Adrenal gland (tissue), 9 donors: ENCODE measurements at regions not wholly inside any gene's neighbourhood (a gene's known extent, or its start where the extent isn't known, plus 50 kb on each side); places are given as distances from the start of the nearest gene placed in this dataset.

Experiments used
- DNase-seq, 7 donors: peaks; one replicate each; pipeline ENCODE4 v3.0.0-alpha.2; 2019 to 2020
- H3K27ac ChIP-seq, 5 donors: fragments of 200-600 bp; sonication (generic) in 4 of 5; 1 replicate in 3 of 5; 2 replicates in 2 of 5; pipeline versions ENCODE4 v1.5.1 to v1.8.0; 2016 to 2020; ENCODE audit warnings: mild to moderate bottlenecking in 1 of 5
- H3K27me3 ChIP-seq: fragments of 200-600 bp; 2 replicates; pipeline ENCODE4 v1.8.0; 2021
- H3K36me3 ChIP-seq, 2 donors: fragments of 200-600 bp; replicated peaks in 1 of 2; 1 replicate in 1 of 2; 2 replicates in 1 of 2; pipeline versions ENCODE4 v1.5.1 to v1.8.0; 2018 to 2022
- H3K4me1 ChIP-seq, 2 donors: fragments of 200-600 bp; replicated peaks in 1 of 2; 1 replicate in 1 of 2; 2 replicates in 1 of 2; pipeline versions ENCODE4 v1.5.1 to v1.8.0; 2018 to 2021
- H3K4me3 ChIP-seq, 4 donors: fragments of 200-600 bp; sonication (generic) in 3 of 4; one replicate each; pipeline ENCODE4 v1.5.1; 2016 to 2018
- H3K9me3 ChIP-seq, 3 donors: fragments of 200-600 bp; sonication (generic) in 1 of 3; replicated peaks in 1 of 3; 1 replicate in 2 of 3; 2 replicates in 1 of 3; pipeline versions ENCODE4 v1.5.1 to v1.8.0; 2016 to 2021
- CTCF ChIP-seq, 6 experiments: fragments of 450-650 bp in 4 of 6; fragments of 200-600 bp in 2 of 6; sonication (generic) in 1 of 6; IDR thresholded peaks; 1 replicate in 5 of 6; 2 replicates in 1 of 6; pipeline versions ENCODE4 v1.5.1 to v1.8.0; 2016 to 2021; ENCODE audit warnings: antibody characterized with exemption in 6 of 6, mild to moderate bottlenecking in 2 of 6, moderate library complexity in 1 of 6
- POLR2A ChIP-seq, 2 donors: fragments of 450-650 bp; IDR thresholded peaks; one replicate each; pipeline ENCODE4 v1.6.1; 2017; ENCODE audit warnings: antibody characterized with exemption in 2 of 2, mild to moderate bottlenecking in 2 of 2, moderate library complexity in 1 of 2
- WGBS, 4 donors: extraction: QIAGEN DNeasy Blood & Tissue Kit in 2 of 4; methylation state at CpG; one replicate each; pipeline versions ENCODE4 v1.1.5 to v1.1.7; 2013 to 2017; 5-methylcytosine and 5-hydroxymethylcytosine counted together
- intact Hi-C, 2 donors: fragments of 100-400 bp; cut with DNase I; formaldehyde crosslinking; loops; one replicate each; pipeline versions ENCODE4 v1.14.1 to v1.15.0; 2022 to 2023
- donor health status: healthy with polysubstance abuse.
- donor health status: Bipolar disorder and iron deficiency.
- donor health status: DM: yes; HTN: yes; CAD: no.
- donor health status: DM: no; HTN: no; CAD: no.
- donor health status: DM: no; HTN: no; CAD: no.

GRCh38 chr13:107999751-108000150 is 215.6 kb downstream of the LIG4 start:
- H3K4me3 ChIP-seq = no peak overlapping the region
- H3K4me1 ChIP-seq = no peaks in the 10 kb centered on the region
- no peaks in the 10 kb centered on the region for H3K36me3 ChIP-seq
- intact Hi-C loops = no loop called here
- H3K27ac ChIP-seq = no peak overlapping the region
- DNase-seq = no peak
- no peak for TF ChIP-seq CTCF (IDR thresholded peaks at IDR 0.05)
- no peak for TF ChIP-seq POLR2A (IDR thresholded peaks at IDR 0.05)
- no peaks in the 10 kb centered on the region for H3K27me3 ChIP-seq
- no peaks in the 10 kb centered on the region for H3K9me3 ChIP-seq
- WGBS, 4 donors = 70 to 90% (median 86%) methylated on average over 3 of the region's 3 CpGs

- Histone ChIP-seq H3K27me3 (no peaks in the 10 kb centered on the region), H3K4me1 (no peaks in the 10 kb centered on the region), H3K36me3 (no peaks in the 10 kb centered on the region), H3K4me3 (no peak overlapping the region), H3K27ac (no peak overlapping the region), H3K9me3 (no peaks in the 10 kb centered on the region)
- intact Hi-C loops = no loop called here
- no peak for TF ChIP-seq POLR2A (IDR thresholded peaks at IDR 0.05)
- no peak for TF ChIP-seq CTCF (IDR thresholded peaks at IDR 0.05)
- DNase-seq = no peak
Measured at GRCh38 chr13:107994137-107994536, 221.2 kb downstream of the LIG4 start.

GRCh38 chr13:107993239-107993949 is 221.9 kb downstream of the LIG4 start:
- Histone ChIP-seq H3K36me3 (no peaks in the 10 kb centered on the region), H3K9me3 (no peaks in the 10 kb centered on the region), H3K4me3 (no peak overlapping the region), H3K27me3 (no peaks in the 10 kb centered on the region), H3K4me1 (no peaks in the 10 kb centered on the region), H3K27ac (no peak overlapping the region)
- TF ChIP-seq CTCF (IDR thresholded peaks at IDR 0.05) = no peak
- TF ChIP-seq POLR2A (IDR thresholded peaks at IDR 0.05) = no peak
- 54 to 66% (median 60%) methylated on average over 4 of the region's 4 CpGs for WGBS, 4 donors
- no peak for DNase-seq
- intact Hi-C loops = no loop called here

GRCh38 chr13:107992542-107992941 is 222.8 kb downstream of the LIG4 start:
- no peaks in the 10 kb centered on the region for H3K9me3 ChIP-seq
- no peak overlapping the region for H3K4me3 ChIP-seq
- 46 to 76% (median 55%) methylated on average over 2 of the region's 2 CpGs for WGBS, 4 donors
- H3K27me3 ChIP-seq = no peaks in the 10 kb centered on the region
- TF ChIP-seq CTCF (IDR thresholded peaks at IDR 0.05) (no peak), POLR2A (IDR thresholded peaks at IDR 0.05) (no peak)
- DNase-seq = no peak
- H3K36me3 ChIP-seq = no peaks in the 10 kb centered on the region
- intact Hi-C loops = no loop called here
- no peaks in the 10 kb centered on the region for H3K4me1 ChIP-seq
- no peak overlapping the region for H3K27ac ChIP-seq
